ACC112 (cell line): ENCODE measurements at regions not wholly inside any gene's neighbourhood (a gene's known extent, or its start where the extent isn't known, plus 50 kb on each side); places are given as distances from the start of the nearest gene placed in this dataset.
A peak's percentile ranks its signal among the peaks of the same experiment; 100 is the strongest.

ENCODE experiments used
- H2AFZ ChIP-seq: fragments of 200-600 bp; sonication (generic); one replicate; pipeline ENCODE4 v1.6.0; 2017; ENCODE audit warnings: antibody characterized with exemption, low read length; ENCODE audit not compliant: unreplicated experiment
- H3K27ac ChIP-seq: fragments of 200-600 bp; sonication (generic); 2 replicates; pipeline ENCODE4 v1.5.1; 2014; ENCODE audit warnings: low read depth, mild to moderate bottlenecking, antibody characterized with exemption, low read length, moderate library complexity
- H3K27me3 ChIP-seq: fragments of 200-600 bp; sonication (generic); 2 replicates; pipeline ENCODE4 v1.6.1; 2014; ENCODE audit warnings: mild to moderate bottlenecking, antibody characterized with exemption, low read length, moderate library complexity, mixed read lengths; ENCODE audit not compliant: insufficient read depth
- H3K36me3 ChIP-seq: fragments of 200-600 bp; sonication (generic); 2 replicates; pipeline ENCODE4 v1.6.1; 2016; ENCODE audit warnings: mild to moderate bottlenecking, antibody characterized with exemption, low read length, moderate library complexity, mixed read lengths; ENCODE audit not compliant: insufficient read depth
- H3K4me1 ChIP-seq: fragments of 200-600 bp; sonication (generic); one replicate; pipeline ENCODE4 v1.6.1; 2016; ENCODE audit warnings: low read length, mixed read lengths; ENCODE audit not compliant: insufficient read depth, unreplicated experiment, control insufficient read depth
- H3K4me3 ChIP-seq: fragments of 200-600 bp; sonication (generic); 2 replicates; pipeline ENCODE4 v1.5.1; 2014; ENCODE audit warnings: mild to moderate bottlenecking, low read depth, low read length
- H3K79me2 ChIP-seq: fragments of 200-600 bp; sonication (generic); one replicate; pipeline ENCODE4 v1.6.0; 2016; ENCODE audit warnings: low read length; ENCODE audit not compliant: control insufficient read depth, unreplicated experiment, insufficient read depth

DNA sequence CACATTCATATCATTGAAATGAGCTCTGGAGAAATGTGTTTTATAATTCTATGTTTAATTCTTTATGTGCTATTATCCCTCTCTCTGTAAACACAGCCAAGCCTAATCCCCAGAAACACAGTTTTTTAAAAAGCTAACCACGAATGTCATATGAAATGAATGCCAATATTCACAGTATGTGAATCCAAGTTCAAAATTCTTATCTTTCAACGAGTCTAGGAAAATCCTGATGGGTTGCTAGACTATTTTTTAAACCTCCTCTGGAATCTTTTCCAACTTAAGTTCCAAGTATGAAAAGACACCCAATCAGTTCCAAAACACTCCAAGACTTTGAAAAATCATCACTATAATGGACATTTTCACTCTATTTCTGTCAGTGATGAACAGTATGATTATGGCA, 689.3 kb downstream of the HACE1 start:
- no peaks in the 10 kb centered on the region for H3K79me2 ChIP-seq
- H3K4me3 ChIP-seq: no peak overlapping the region
- H3K27me3 ChIP-seq: no peaks in the 10 kb centered on the region
- H3K27ac ChIP-seq: no peak overlapping the region
- H3K4me1 ChIP-seq: no peaks in the 10 kb centered on the region
- no peak overlapping the region for H2AFZ ChIP-seq
- H3K36me3 ChIP-seq: no peaks in the 10 kb centered on the region

GRCh38 chr6:104166055-104166668, 693.6 kb downstream of the HACE1 start:
- Histone ChIP-seq H3K36me3 (no peaks in the 10 kb centered on the region), H3K27ac (no peak overlapping the region), H2AFZ (no peak overlapping the region)

GRCh38 chr6:104162036-104162669, 697.6 kb downstream of the HACE1 start:
- Histone ChIP-seq H3K79me2 (no peaks in the 10 kb centered on the region), H3K27ac (peak overlapping the region; percentile 31; the same call in 1 of the 2 replicates), H3K36me3 (no peaks in the 10 kb centered on the region), H3K27me3 (no peaks in the 10 kb centered on the region), H2AFZ (no peak overlapping the region), H3K4me1 (no peaks in the 10 kb centered on the region), H3K4me3 (no peak overlapping the region)

More at GRCh38 chr6:104166055-104166668, 693.6 kb downstream of the HACE1 start:
- H3K4me1 ChIP-seq: no peaks in the 10 kb centered on the region
- no peaks in the 10 kb centered on the region for H3K27me3 ChIP-seq
- no peaks in the 10 kb centered on the region for H3K79me2 ChIP-seq
- H3K4me3 ChIP-seq: no peak overlapping the region

GRCh38 chr6:104159045-104159618, 700.6 kb downstream of the HACE1 start:
- H3K27ac ChIP-seq: no peak overlapping the region
- H3K79me2 ChIP-seq: no peaks in the 10 kb centered on the region
- no peaks in the 10 kb centered on the region for H3K27me3 ChIP-seq
- H3K4me1 ChIP-seq: no peaks in the 10 kb centered on the region
- no peaks in the 10 kb centered on the region for H3K36me3 ChIP-seq
- H3K4me3 ChIP-seq: no peak overlapping the region
- H2AFZ ChIP-seq: no peak overlapping the region

DNA sequence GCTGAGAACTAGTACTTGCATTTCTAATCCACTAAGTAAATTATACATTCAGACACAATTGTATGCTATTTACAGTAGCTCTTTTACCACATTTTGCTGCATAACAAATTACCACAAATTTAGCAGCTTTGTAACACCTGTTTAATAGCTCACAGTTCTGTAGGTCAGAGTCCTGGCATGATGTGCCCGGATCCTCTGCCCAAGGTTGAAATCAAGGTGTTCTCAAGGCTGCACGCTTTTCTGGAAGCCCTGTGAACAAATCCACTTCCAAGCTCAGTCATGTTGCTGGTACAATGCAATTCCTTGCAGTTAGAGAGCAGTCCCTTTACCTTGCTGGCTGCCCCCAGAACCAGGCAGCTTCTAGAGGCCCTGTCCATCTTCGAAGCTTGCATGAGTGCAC, 716.0 kb downstream of the HACE1 start:
- no peak overlapping the region for H3K27ac ChIP-seq
- no peak overlapping the region for H2AFZ ChIP-seq
- no peak overlapping the region for H3K4me3 ChIP-seq
- no peaks in the 10 kb centered on the region for H3K4me1 ChIP-seq
- H3K27me3 ChIP-seq: no peaks in the 10 kb centered on the region
- H3K79me2 ChIP-seq: no peaks in the 10 kb centered on the region
- no peaks in the 10 kb centered on the region for H3K36me3 ChIP-seq

DNA sequence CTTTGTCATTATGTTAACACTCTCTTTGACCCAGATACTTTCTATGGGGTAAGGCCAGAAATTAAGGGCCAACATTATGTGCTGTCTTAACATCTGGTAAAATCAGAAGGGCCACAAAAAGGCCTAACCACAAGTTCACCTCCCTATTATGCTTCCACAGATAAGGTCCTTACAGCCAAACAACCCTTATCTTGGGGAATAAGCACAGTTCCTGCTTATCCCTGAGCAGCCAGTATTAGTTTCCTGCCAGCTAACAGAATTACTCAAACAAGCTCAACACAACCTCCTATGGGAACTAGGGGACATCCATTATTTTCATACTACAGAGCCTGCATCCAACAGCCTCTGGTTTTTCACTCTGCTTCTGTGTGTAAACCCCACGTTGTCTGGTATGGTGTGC, 724.8 kb downstream of the HACE1 start:
- Histone ChIP-seq H3K27me3 (no peaks in the 10 kb centered on the region), H3K79me2 (no peaks in the 10 kb centered on the region), H3K4me3 (no peak overlapping the region), H3K4me1 (no peaks in the 10 kb centered on the region), H3K36me3 (no peaks in the 10 kb centered on the region), H3K27ac (no peak overlapping the region), H2AFZ (no peak overlapping the region)

- Histone ChIP-seq H3K36me3 (no peaks in the 10 kb centered on the region), H3K27me3 (no peaks in the 10 kb centered on the region), H3K27ac (no peak overlapping the region), H2AFZ (no peak overlapping the region), H3K79me2 (no peaks in the 10 kb centered on the region), H3K4me3 (no peak overlapping the region), H3K4me1 (no peaks in the 10 kb centered on the region)
Observed at GRCh38 chr6:104130343-104130742, 729.4 kb downstream of the HACE1 start.

GRCh38 chr6:104126315-104127005, 733.3 kb downstream of the HACE1 start:
- H3K27me3 ChIP-seq: no peaks in the 10 kb centered on the region
- H2AFZ ChIP-seq: no peak overlapping the region
- H3K4me1 ChIP-seq: no peaks in the 10 kb centered on the region
- no peak overlapping the region for H3K27ac ChIP-seq
- H3K4me3 ChIP-seq: no peak overlapping the region
- no peaks in the 10 kb centered on the region for H3K79me2 ChIP-seq
- no peaks in the 10 kb centered on the region for H3K36me3 ChIP-seq

DNA sequence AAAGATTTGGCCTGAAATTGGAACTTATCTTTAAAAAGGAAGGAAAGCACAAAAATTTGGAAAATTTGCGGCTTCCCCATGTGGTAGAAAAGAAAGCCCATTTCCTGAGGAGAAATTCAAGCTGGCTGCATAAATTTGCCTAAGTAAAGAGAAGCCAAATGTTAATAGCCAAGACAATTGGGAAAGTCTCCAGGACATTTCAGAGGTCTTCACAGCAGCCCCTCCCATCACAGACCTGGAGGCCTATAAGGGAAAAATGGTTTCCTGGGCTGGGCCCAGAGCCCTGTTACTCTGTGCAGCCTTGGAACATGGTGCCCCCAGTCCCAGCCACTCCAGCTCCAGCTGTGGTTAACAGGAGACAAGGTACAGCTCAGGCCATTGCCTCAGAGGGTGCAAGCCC, 736.5 kb downstream of the HACE1 start:
- no peak overlapping the region for H3K27ac ChIP-seq
- H3K36me3 ChIP-seq: no peaks in the 10 kb centered on the region
- H2AFZ ChIP-seq: no peak overlapping the region
- H3K4me3 ChIP-seq: no peak overlapping the region
- H3K79me2 ChIP-seq: no peaks in the 10 kb centered on the region
- peaks cover 6% of the 10 kb centered on the region for H3K4me1 ChIP-seq
- H3K27me3 ChIP-seq: no peaks in the 10 kb centered on the region

DNA sequence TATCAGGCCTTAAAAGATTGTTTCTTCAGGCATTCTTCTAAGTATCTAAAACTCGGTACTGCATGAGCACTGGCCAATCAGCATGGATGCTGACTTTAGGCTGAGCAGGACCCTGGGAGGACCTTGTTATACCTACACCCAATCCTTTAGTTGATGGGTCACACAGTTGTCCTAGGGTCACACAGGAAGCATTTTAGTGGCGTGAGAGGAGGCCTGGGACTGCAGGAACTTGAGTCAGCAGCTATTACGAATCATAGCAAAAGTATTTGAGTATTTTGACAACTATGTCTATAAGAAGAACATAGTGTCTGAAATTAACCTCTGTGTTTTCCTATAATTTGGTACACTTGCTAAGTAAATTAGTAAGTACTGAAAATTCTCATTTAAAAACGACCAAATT, 741.4 kb downstream of the HACE1 start:
- peak overlapping the region; percentile 93 for H3K27ac ChIP-seq
- H3K79me2 ChIP-seq: no peaks in the 10 kb centered on the region
- peaks cover 6% of the 10 kb centered on the region for H3K4me1 ChIP-seq
- no peaks in the 10 kb centered on the region for H3K36me3 ChIP-seq
- no peaks in the 10 kb centered on the region for H3K27me3 ChIP-seq
- peak overlapping the region; percentile 39 for H2AFZ ChIP-seq
- peak overlapping the region; percentile 44; the same call in 1 of the 2 replicates for H3K4me3 ChIP-seq
